ENCODE measurements at regions not wholly inside any gene's neighbourhood (a gene's known extent, or its start where the extent isn't known, plus 50 kb on each side); places are given as distances from the start of the nearest gene placed in this dataset.
A peak's percentile ranks its signal among the peaks of the same experiment; 100 is the strongest.
"Not testable (repeated sequence)": the region's sequence is repeated elsewhere in the genome, so short reads cannot be mapped to it uniquely, and the experiment has no call there.

GRCh38 chr3:124142389-124142970, 150.6 kb upstream of the ROPN1 start:
- no peak for DNase-seq

- no peak for DNase-seq
These were observed 151.1 kb upstream of the ROPN1 start for GRCh38 chr3:124143047-124143446.

- no peak for DNase-seq
These were observed 152.3 kb upstream of the ROPN1 start for GRCh38 chr3:124144035-124144814.

GRCh38 chr3:124147429-124147828, 155.5 kb upstream of the ROPN1 start:
- no peak for DNase-seq

GRCh38 chr3:124147946-124148345, 156.0 kb upstream of the ROPN1 start:
- no peak for DNase-seq

- DNase-seq: no peak
These were observed 157.2 kb upstream of the ROPN1 start for GRCh38 chr3:124149081-124149480.

- peak; percentile 71 for DNase-seq
These were observed 157.8 kb upstream of the ROPN1 start for GRCh38 chr3:124149771-124150170.

- DNase-seq: not testable (repeated sequence)
These were observed 161.0 kb upstream of the ROPN1 start for GRCh38 chr3:124152891-124153290.

GRCh38 chr3:124156866-124157712, 165.2 kb upstream of the ROPN1 start:
- no peak for DNase-seq

GRCh38 chr3:124157748-124158147, 165.8 kb upstream of the ROPN1 start:
- DNase-seq: no peak

- DNase-seq: peak; percentile 22
These were observed 166.4 kb upstream of the ROPN1 start for GRCh38 chr3:124158168-124158881.

GRCh38 chr3:124161448-124161847, 169.5 kb upstream of the ROPN1 start:
- DNase-seq: no peak

GRCh38 chr3:124163689-124164088, 171.8 kb upstream of the ROPN1 start:
- DNase-seq: no peak

GRCh38 chr3:124168271-124168670, 176.3 kb upstream of the ROPN1 start:
- no peak for DNase-seq

- no peak for DNase-seq
These were observed 180.4 kb upstream of the ROPN1 start for GRCh38 chr3:124172283-124172682.

GRCh38 chr3:124172816-124173215, 180.9 kb upstream of the ROPN1 start:
- no peak for DNase-seq

GRCh38 chr3:124174476-124174875, 182.6 kb upstream of the ROPN1 start:
- DNase-seq: peak; percentile 100

- DNase-seq: peak; percentile 87
These were observed 183.3 kb upstream of the ROPN1 start for GRCh38 chr3:124174910-124175874.

GRCh38 chr3:124177071-124177470, 185.1 kb upstream of the ROPN1 start:
- no peak for DNase-seq

- DNase-seq: no peak
These were observed 186.6 kb upstream of the ROPN1 start for GRCh38 chr3:124178531-124178930.

- no peak for DNase-seq
These were observed 208.5 kb upstream of the ROPN1 start for GRCh38 chr3:124200407-124200806.

- no peak for DNase-seq
These were observed 209.3 kb upstream of the ROPN1 start for GRCh38 chr3:124201226-124201625.

All from NCI-H1105 treated with DMSO at 0.1 percent for 48 hours (cell line).